GM20000 (cell line): ENCODE measurements at regions not wholly inside any gene's neighbourhood (a gene's known extent, or its start where the extent isn't known, plus 50 kb on each side); places are given as distances from the start of the nearest gene placed in this dataset.

Source experiments
- DNase-seq: peaks from one replicate; pipeline ENCODE4 v3.0.0; 2012; ENCODE audit warnings: low spot score
- TF ChIP-seq, protein P1 (sequence below): IDR thresholded peaks from 2 replicates; pipeline ENCODE4 v1.5.1; 2012; ENCODE audit warnings: mild to moderate bottlenecking, control low read depth; ENCODE audit errors: extremely low read depth, missing control alignments

DNA sequence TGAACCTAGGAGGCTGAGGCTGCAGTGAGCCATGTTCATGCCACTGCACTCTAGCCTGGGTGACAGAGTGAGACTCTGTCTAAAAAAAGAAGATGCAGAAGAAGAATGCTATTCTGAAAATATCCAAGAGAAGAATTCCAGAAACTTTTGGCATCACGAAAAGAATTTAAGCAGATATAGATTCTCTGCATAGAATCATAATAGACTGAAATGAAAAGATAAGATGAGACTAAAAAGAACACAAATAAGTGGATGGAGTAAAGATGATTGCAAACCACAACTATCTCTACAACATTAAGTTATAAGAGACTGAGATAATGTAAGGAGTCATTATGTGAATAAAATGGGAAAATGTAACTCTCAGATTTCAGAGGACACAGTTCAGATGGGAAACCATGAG, 140.7 kb upstream of the TMC3 start:
- no peak for DNase-seq
- TF ChIP-seq, protein P1, sequence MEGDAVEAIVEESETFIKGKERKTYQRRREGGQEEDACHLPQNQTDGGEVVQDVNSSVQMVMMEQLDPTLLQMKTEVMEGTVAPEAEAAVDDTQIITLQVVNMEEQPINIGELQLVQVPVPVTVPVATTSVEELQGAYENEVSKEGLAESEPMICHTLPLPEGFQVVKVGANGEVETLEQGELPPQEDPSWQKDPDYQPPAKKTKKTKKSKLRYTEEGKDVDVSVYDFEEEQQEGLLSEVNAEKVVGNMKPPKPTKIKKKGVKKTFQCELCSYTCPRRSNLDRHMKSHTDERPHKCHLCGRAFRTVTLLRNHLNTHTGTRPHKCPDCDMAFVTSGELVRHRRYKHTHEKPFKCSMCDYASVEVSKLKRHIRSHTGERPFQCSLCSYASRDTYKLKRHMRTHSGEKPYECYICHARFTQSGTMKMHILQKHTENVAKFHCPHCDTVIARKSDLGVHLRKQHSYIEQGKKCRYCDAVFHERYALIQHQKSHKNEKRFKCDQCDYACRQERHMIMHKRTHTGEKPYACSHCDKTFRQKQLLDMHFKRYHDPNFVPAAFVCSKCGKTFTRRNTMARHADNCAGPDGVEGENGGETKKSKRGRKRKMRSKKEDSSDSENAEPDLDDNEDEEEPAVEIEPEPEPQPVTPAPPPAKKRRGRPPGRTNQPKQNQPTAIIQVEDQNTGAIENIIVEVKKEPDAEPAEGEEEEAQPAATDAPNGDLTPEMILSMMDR = no peak

DNA sequence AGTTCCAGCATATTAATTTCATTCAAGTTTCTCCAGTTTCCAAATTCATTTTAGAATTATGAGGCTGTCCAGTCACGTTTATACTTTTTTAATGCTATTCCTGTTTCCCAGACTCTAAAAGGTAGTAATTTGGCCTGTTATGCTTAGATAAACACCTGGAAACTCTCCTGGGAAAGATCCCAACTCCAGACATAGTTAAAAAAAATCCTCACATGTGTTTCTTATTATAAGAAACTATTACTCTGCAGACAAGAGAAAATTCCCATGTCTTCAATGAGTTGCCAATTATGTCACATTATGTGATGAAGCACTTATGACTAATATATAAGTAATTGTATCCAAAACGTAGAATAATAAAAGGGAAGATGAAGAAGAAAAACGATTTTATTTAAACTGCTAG, 137.1 kb upstream of the TMC3 start:
- TF ChIP-seq, protein P1 = no peak
- no peak for DNase-seq

DNA sequence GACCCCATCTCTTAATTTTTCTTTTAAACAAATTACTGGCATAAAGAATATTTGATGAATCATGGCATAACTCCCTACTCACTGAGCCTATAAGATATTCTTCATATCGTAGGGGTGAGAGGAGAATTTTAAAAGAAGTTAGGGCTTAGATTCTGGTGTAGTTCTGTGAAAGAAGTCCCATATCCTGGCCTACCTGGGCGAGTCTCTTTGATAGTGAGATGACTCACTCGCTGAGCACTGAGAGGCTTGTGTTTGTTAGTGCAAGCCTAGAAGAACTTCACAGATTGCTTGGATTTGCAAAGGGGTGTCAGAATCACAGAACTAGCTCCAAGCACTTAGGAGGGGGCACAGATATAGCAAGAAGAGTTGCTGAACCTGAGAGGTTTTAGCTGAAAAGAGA, 133.8 kb upstream of the TMC3 start:
- TF ChIP-seq, protein P1 = no peak

DNA sequence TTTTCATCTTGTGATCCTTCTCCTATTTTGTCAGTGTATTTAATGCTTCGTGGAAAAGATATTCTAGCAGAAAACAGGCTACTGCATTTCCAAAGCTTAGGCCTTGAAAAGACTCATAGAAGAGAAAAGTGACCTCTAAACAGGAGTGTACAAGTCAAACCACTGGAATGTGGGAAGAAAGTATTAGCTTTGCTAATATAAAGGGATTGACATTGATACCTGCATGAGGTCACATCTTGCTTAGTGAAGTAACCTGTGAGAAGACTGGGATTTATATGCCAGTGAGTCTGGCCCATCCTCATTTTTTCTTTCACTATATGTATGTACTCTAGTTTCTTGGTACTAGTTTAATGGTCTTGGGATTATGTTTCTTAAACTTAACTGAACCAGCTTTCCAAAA, 132.9 kb upstream of the TMC3 start:
- TF ChIP-seq, protein P1 = no peak
- DNase-seq = no peak

More for the DNA sequence above, 133.8 kb upstream of the TMC3 start:
- DNase-seq = no peak

DNA sequence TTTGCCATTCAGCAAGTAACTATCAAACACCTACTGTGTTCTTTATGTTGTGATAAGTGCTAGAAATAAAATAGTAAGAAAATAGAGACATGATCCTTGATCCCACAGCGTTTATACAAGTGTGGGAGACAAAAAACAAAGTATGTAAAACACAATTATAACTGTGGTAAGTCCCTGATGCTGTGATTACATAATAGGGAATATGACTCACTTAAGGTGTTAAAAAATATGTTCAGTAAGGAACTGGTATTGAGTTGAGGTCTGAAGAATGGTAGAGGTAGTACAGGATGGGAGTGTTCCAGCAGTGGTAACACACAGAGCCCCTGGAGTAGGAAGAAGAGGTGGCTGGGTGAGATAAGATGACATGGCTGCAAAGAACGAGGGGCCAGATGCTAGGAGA, 132.1 kb upstream of the TMC3 start:
- TF ChIP-seq, protein P1 = no peak
- no peak for DNase-seq

DNA sequence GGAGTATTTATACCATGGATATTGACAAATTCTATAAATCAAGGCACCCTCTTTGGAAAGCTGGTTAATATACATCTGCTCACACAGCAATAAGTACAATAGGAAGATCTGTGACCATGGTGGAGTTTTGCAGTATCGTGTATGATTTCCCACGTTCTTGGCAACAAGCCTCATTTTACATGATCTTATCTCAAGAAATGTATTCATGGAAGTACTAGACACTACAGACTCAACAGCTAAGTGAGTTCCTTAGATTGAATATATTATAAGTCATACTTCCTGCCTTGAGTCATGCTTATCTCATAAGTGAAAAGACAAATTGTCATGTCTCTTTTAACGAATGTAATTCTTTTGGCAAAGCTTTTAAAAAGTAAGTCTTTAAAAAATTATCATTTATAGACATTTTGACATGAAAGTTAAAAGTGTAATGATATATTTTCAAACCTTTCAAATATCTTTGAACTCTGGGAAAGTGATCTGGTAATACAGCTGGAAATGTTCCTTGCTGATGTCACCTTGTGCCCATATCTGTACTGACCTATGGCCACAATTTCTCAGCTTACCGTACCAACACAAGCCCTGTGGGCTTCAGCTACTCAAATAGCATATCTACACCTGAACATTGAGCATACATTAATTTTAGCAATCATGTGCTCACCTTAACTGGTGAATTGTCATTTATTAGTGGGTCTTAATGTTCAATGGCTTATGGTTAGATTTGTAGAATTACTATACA, 130.3 kb upstream of the TMC3 start:
- TF ChIP-seq, protein P1 = no peak
- no peak for DNase-seq

DNA sequence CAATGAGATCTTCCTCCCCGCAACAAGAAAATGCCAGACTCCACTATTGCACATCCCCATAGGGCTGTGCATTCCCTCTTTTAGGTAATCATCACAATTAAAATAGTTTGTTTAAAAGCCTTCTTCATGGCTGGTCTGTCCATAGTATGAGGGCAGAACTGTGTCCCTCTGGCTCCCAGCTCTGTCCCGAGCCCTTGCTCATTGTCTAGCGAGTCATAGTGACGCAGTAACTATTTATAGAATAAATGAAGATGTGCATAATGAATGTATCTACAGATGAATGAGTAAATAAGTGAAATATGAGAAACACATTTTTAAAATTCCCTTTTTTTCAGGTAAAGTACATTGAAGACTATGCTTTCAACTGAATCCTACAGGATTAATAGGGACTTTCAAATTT, 128.4 kb upstream of the TMC3 start:
- TF ChIP-seq, protein P1 = no peak
- DNase-seq = no peak
